HT1080 (cell line): ENCODE measurements at regions not wholly inside any gene's neighbourhood (a gene's known extent, or its start where the extent isn't known, plus 50 kb on each side); places are given as distances from the start of the nearest gene placed in this dataset.
"Not testable (repeated sequence)": the region's sequence is repeated elsewhere in the genome, so short reads cannot be mapped to it uniquely, and the experiment has no call there.

Source experiments
- DNase-seq: peaks from one replicate; pipeline ENCODE4 v3.0.0-alpha.2; 2015; ENCODE audit warnings: low read depth

DNA sequence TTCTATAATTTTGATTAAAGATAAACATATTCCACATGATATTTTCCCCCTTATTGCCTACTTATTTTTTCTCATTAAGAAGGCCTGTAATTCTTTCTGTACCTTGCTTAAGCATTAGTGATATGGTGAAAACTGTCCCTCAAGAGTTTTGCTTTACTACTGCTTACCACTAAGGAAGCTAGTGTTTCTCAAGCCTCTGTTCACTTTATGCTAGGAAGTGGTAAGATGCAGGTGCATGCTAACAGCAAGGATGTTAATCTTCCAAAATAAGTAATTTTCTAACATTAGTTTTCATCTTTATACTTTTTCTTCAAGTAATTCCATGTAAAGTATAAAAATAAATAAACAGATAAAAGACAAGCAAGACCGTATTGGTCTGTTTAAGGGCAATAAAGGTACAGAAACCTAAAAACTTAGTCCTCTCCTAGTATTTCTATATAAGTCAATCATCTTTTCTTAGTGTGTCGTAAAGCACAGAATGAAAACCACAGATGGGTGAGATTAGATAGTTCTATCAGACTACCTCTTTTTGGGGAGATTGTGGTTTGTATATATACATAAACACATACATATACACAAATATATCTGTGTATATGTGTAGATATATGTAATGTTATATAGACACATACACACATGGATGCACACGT lies 731.0 kb upstream of the CNTN5 start:
- DNase-seq, result no peak

DNA sequence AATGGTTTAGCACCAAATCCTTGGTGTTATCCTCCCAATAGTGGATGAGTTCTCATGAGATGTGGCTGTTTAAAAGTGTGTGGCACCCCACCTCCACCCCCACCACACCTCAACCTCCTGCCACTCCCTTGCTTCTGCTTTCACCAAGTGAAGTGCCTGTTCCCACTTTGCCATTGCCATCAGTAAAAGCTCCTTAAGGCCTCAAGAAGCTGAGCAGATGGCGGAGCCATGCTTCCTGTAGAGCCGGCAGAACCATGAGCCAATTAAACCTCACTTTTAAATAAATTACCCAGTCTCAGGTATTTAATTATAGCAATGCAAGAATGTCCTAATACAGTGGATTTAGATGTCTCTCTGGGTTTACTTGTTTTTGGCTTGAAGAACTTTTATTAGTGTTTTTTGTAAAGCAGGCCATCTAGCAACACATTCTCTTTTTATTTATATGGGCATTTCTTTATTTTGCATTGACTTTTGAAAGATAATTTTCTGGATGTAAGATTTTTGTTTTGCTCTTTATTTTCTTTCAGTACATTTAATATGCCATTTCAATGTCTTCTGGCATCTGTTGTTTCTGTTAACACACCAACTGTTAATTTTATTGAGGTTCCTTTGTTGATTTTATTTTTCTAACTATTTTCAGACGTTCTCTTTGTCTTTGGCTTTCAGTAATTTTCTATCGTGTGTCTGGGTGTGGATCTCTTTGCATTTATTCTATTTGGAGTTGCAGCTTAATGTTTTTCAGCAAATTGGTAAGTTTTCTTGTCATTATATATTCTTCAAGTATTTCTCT lies 724.5 kb upstream of the CNTN5 start:
- DNase-seq, result no peak

GRCh38 chr11:98300719-98301118 lies 720.0 kb upstream of the CNTN5 start:
- no peak for DNase-seq

- DNase-seq, result no peak
Measured at GRCh38 chr11:98307827-98308491, 712.8 kb upstream of the CNTN5 start.

DNA sequence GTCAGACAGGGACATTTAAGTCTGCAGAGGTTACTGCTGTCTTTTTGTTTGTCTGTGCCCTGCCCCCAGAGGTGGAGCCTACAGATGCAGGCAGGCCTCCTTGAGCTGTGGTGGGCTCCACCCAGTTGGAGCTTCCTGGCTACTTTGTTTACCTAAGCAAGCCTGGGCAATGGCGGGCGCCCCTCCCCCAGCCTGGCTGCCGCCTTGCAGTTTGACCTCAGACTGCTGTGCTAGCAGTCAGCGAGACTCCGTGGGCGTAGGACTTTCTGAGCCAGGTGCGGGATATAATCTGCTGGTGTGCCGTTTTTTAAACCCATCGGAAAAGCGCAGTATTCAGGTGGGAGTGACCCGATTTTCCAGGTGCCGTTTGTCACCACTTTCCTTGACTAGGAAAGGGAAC lies 690.4 kb upstream of the CNTN5 start:
- not testable (repeated sequence) for DNase-seq

GRCh38 chr11:98358551-98358950 lies 662.2 kb upstream of the CNTN5 start:
- DNase-seq, result peak; percentile 22

- peak; percentile 3 for DNase-seq
Measured at GRCh38 chr11:98365190-98365589, 655.6 kb upstream of the CNTN5 start.

DNA sequence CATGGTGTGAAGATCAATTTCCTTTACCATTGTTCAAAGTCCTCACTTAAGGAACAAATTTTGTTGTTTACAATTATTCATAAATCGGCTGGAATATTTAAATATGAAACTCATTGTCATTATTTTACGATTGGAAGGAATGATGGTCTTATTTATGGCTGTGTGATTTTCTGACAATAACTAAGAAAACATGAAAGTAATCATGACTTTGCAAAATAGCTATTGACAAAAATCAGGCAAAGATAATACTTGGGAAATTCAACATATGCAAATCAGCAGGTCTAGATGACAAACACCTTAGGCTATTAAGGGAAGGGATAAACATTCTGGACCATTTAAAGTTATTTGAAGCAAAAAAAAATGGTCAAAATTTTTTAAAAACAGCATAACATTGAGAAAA lies 654.8 kb upstream of the CNTN5 start:
- no peak for DNase-seq

GRCh38 chr11:98390391-98390790 lies 630.4 kb upstream of the CNTN5 start:
- no peak for DNase-seq

DNA sequence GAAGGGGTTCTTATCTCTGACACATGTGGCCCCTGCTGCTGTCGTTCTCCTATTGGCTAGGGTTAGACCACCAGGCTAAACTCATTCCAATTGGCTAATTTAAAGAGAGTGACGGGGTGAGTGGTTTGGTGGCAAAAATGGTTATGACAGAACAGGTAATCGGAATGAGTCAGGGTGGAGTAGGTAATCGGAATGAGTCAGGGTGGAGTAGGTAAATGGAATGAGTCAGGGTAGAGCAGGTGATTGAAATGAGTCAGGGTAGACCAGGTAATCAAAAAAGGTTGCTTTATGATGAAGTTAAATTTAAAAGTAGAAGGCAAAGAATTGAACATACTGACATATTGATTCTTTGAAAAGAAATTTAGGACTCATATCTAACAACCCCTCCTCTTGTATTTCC lies 626.2 kb upstream of the CNTN5 start:
- DNase-seq, result not testable (repeated sequence)

DNA sequence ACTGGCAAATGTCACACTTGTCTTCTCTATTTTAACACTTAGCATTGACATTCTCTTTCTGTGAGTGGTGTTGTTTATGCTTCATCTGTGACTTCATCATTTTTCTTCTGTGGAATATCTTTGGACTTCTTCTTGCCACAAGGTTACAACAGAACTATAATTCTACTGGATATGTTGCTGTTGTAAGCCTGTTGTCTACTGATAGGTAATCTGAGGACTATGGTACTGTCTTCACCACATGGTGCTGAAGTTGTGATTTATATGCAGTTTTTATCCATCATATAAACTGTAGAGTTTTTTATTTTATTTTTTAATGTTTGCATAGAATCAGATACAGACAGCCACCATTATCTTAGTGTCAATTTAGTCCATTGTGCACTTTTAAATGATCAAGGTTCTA lies 622.2 kb upstream of the CNTN5 start:
- DNase-seq, result no peak

DNA sequence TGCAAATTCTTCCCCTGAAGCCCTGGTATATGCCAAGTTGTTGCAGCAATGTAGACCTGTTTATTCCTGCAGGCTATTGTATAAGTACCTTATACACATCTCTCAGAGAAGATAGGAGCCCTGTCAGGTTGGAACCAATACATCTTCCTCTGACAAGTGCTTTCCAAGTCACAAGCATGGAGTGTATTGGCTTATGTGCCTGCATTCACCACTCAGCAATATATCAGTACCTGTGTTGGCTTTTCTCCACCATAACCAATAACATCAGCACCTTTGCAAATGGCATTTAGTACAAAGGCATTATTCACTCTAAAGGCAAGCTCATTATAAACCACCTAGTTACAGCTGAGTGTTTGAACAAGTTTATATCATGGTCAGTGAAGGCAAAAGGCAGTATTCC lies 611.7 kb upstream of the CNTN5 start:
- no peak for DNase-seq

GRCh38 chr11:98411777-98412176 lies 609.0 kb upstream of the CNTN5 start:
- no peak for DNase-seq

- no peak for DNase-seq
Measured at GRCh38 chr11:98417256-98417755, 603.4 kb upstream of the CNTN5 start.

GRCh38 chr11:98423933-98424332 lies 596.8 kb upstream of the CNTN5 start:
- DNase-seq, result no peak

GRCh38 chr11:98424773-98425172 lies 596.0 kb upstream of the CNTN5 start:
- not testable (repeated sequence) for DNase-seq

DNA sequence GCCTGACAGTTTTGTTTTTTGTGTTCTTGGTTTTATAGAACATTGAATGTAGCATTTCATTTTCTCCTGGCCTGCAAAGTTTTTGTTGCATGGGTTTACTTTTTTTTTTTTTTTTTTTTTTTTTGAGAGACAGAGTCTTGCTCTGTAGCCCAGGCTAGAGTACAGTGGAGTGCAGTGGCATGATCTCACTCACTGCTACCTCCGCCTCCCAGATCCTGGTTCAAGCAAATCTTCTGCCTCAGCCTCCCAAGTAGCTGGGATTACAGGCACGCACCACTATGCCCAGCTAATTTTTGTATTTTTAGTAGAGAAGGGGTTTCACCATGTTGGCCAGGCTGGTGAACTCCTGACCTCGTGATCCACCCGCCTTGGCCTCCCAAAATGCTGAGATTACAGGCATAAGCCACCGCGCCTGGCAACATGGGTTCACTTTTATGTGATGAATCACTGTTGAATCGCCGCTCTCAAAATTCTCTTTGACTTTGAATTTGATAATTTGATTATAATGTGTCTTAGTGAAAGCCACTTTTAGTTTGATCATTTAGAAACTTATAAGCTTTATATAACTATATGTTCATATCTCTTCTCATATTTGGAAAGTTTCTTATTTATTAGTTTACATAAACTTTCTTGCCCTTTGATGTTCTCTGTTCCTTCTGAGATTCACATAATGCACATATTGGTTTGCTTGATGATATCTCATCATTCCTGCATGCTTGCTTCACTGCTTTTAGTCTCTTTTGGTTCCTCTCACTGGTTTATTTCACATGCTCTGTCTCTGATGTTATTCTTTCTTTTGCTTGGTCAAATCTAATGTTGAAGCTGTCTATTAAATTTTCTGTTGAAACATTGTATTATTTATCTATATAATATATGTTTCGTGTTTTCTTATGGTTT lies 589.0 kb upstream of the CNTN5 start:
- DNase-seq, result no peak

DNA sequence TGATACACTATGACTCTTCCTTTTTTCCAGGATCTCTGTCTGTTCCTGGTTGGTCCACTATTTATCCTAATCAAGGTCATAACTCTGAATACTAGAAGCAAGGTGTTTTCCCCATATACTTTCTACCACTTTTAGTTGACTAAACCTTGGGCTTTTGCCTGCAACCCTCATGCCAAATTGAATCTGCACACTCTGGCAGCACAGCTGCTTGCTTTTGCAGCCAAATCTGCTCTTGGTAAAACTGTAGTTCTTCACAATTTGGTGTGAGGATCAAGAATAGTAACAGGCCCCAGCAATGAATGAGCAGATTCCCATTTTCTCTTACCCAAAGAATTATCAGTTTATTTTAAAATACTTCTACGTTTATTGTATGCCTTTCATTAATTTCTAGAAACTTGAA lies 586.5 kb upstream of the CNTN5 start:
- DNase-seq, result no peak

- DNase-seq, result no peak
Measured at GRCh38 chr11:98453378-98453777, 567.4 kb upstream of the CNTN5 start.

- DNase-seq, result peak; percentile 7
Measured at GRCh38 chr11:98455500-98456307, 565.0 kb upstream of the CNTN5 start.

DNA sequence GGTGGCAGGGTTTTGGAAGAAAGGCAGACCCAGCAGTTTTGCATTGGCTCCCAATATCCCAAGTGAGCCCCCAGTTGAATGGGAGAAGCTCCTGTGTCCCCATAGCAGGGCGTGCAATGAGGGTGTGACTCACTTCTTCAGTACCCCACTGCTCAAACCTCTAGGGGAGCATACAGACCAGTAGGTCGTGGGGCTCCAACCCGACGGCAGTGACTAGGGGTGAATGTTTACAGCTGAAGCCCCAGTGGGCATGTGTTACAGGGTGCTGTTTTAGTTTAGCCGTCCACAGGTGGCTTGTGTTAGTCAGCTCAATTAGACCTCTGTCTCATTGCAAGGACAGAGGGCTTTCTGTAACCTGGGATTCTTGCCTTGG lies 564.5 kb upstream of the CNTN5 start:
- DNase-seq, result no peak
